SIG-M5 treated with dmso at 0.1 percent for 504 hours (cell line): ENCODE measurements at regions not wholly inside any gene's neighbourhood (a gene's known extent, or its start where the extent isn't known, plus 50 kb on each side); places are given as distances from the start of the nearest gene placed in this dataset.
"Not testable (repeated sequence)": the region's sequence is repeated elsewhere in the genome, so short reads cannot be mapped to it uniquely, and the experiment has no call there.

Experiments used
- DNase-seq: peaks from one replicate; lab custom pipeline; 2025; ENCODE audit not compliant: unreplicated experiment; lab: John Stamatoyannopoulos, UW

DNA sequence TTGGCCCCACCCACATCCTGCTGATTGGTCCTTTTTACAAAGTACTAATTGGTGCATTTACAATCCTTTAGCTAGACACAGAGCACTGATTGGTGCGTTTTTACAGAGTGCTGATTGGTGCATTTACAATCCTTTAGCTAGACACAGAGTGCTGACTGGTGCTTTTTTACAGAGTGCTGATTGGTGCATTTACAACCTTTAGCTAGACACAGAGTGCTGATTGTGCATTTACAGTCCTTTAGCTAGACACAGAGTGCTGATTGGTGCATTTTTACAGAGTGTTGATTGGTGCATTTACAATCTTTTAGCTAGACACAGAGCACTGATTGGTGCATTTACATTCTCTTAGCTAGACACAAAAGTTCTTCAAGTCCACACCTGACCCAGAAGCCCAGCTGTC lies 144.2 kb upstream of the XIRP2 start:
- DNase-seq, result not testable (repeated sequence)

DNA sequence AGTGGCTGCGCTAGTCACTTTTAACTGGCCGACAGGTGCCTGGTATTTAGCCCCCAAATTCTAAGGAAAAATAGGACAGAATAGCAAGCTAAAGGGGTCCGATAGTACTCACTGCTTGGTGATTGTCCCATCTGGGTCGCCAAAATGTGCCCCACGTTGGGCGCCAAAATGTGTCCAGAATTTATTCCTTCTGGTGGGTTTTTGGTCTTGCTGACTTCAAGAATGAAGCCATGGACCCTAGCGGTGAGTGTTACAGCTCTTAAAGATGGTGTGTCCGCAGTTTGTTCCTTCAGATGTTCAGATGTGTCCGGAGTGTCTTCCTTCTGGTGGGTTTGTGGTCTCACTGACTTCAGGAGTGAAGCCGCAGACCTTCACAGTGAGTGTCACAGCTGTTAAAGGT lies 144.8 kb upstream of the XIRP2 start:
- not testable (repeated sequence) for DNase-seq

DNA sequence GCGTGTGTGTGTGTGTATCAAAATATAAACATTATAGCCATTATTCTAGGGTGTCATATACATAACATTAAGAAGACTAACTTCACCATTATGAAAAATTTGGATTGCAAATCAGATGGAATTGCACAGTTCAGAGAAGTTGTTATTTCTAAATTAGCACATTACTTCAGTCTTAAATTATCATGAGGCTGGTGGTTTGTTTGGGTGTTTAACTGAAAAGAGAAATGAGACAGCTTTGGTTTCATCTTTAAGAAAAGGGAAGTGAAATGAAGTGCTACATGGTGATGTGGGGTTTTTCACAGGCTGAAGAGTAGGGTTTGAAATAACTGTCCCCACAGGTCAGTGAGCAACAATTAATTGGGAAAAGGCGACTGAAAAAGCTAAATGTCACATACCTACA lies 161.2 kb upstream of the XIRP2 start:
- DNase-seq, result peak; percentile 39

DNA sequence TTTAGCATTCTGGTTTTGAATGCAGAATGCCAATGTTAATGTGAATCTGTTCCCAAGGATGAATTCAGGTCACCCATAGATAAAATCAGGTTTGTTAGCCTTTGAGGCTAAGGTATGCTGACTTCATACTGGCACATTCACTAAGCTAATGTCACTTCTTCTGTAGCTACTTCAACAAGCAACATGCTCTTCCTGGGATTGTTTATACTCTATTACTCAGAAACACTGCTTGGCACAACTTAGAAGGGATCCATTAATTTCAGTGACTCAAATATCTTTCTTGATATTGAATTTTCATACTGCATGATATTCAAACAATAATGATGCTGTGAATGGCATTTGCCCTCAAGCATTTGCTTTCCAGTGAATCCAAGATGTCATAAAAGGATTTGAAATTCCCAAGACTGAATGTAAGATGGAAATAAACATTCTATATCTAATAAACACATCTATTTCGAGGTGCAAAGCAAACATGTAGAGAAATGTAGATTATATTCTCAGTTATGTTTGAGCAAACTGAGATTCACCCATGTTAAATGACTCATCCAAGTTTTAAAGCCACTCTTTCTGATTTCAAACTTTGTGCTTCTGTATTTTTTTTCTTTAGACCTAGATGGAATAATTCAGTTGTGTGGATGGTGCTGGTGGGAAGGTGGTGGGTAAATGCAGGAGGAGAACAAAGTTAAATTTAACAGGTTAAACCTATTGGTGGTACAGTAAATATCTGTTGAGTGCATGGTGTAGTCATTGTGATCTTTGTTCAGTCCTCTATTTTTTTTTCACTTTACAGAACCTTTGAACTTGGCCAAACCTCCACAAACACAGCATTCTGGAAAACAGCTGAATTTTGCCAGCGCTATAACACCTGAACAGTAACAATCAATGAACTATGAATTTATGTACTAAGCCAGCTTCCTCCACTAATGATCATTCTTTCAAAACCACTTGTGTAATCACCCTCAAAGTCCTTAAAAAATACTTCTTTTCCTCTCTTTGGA lies 162.1 kb upstream of the XIRP2 start:
- no peak for DNase-seq

DNA sequence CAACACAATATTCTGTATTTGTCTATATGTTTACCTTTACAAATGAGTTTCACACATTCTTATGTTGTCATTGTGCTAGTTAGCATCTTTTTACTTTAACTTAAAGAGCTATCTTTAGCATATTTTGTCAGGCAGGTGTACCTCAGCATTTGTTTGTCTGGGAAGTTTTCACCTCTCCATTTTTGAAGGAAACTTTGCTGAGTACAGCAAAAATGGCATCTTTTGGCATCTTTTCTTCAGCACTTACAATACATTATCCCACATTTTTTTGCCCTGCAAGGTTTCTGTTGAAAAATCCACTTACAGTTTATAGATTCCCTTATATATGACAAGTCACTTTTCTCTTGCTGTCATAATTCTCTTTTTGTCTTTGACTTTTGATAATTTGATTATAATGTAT lies 171.3 kb upstream of the XIRP2 start:
- DNase-seq, result no peak

DNA sequence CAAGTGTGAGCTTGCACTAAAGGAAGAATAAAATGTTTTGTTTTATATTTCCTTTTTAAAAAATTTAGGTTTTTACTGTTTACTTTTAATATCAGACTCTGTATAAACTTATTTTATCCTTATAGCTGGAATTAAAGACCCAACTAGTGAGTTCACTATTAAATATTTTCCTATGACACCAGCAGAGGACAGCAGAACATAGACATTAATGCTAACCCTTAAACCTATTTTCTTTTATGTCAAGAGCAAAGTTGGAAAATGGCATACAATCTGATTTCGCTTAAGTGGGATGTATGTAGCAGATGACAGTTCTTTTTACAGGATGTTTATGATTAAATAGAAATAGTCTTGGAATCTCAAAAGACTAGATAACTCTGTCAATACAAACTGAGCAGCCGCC lies 188.2 kb upstream of the XIRP2 start:
- no peak for DNase-seq

DNA sequence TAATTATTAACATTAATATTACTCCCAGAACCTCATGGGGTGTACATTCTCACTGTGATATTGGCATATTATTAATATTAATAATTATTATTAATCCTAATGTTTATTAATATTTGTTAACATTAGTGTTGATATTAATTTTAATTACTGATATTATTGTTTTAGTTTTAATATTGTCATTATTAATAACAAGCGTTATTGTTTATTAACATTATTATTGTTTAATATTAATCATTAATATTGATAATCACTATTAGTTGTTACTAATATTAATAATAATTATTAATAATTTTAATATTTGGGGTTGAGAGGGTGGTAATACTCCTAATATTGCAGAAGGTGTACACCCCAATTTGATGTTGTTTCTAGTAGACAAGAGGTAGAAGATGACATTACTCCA lies 193.1 kb upstream of the XIRP2 start:
- no peak for DNase-seq

DNA sequence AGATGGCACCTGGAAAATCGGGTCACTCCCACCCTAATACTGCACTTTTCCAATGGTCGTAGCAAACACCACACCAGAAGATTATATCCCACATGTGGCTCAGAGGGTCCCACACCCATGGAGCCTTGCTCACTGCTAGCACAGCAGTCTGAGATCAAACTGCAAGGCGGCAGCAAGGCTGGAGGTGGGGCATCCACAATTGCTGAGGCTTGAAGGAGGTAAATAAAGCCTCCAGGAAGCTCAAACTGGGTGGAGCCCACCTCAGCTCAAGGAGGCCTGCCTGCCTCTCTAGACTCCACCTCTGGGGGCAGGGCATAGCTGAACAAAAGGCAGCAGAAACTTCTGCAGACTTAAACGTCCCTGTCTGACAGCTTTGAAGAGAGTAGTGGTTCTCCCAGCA lies 192.0 kb upstream of the SCN7A start:
- DNase-seq, result not testable (repeated sequence)

DNA sequence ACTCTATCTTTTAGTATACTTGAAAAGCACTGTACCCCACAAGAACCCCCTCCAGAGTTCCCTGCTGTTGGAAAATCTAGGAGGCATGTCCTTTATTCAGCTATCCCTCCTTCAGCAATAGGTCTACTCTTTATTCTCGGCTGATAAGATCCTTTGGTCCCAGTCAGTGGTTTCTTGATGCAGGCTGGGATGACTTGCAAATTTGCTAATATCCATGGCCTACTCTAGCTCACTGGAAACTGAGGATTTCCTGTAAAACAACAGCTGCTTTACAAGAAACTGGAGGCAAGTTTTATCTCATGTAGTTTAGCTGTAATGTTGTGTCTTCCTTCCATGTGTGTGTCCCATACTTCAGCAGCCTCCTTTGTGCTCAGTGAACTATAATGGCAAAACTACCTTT lies 183.9 kb upstream of the SCN7A start:
- no peak for DNase-seq

DNA sequence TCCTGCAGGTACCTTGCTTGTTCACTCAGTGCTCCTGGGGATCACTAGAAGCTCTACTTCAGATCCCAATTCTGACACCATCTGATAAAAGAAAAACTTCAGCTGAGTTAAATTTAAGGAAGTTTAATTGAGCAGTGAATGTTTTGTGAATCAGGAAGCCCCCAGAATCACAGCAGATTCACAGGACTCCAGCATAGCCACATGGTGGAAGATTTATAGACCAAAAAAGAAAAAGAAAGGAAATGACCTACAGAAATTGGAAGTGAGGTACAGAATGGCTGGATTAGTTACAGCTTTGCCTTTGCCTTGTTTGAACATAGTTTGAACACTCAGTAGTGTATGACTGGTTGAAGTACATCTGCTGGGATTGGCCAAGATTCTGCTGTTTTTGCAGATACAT lies 182.7 kb upstream of the SCN7A start:
- DNase-seq, result no peak

DNA sequence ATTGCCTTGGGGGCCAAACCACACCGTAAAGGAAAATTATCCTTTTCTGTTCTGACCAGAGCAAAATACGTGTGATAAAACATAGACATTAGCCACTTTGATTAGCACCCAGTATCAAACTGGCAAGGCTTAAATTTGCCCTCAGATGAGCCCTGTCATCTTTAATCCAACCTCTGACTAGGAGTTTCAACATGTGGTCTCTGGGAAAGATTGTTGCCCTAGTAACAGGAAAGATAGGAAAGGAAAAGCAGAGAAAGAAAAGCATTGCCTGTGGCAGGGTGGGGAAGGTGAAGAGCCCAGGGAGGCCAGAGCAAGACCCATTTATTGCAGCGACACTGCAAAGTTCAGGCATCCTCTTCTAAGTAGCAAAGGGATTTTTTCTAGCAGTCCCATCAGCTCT lies 181.5 kb upstream of the SCN7A start:
- DNase-seq, result no peak

DNA sequence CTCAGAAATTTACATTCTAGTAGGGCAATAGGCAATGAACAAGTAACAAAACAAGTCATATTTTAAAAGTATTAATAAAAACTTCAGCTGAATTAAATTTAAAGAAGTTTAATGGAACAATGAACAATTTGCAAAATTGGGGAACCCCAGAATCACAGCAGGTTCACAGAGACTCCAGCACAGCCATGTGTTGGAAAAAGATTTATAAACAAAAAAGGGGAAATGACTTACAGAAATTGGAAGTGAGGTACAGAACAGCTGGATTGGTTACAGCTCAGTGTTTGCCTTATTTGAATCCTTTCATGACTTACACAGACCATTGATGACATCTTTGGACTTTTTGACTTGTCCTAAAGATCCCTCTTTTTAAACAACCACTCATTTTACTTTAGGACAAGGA lies 179.9 kb upstream of the SCN7A start:
- DNase-seq, result no peak

DNA sequence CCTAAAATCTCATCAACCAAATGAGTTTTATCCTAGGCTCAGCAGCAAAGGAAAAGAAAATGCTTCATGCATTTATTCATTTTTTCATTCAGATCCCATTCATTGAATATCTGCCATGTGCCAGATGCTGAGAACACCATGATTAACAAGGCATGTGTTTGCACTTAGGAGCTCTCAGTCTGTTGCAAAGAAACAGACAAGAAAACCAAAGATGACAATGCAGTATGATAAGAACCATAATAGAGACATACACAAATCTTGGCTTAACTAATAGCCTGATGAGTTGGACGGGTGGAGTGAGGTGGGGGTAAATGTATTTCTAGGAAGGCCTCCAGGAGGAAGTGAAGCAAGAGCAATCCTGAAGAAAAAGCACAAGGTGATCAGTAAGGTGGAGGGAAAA lies 177.8 kb upstream of the SCN7A start:
- DNase-seq, result no peak

DNA sequence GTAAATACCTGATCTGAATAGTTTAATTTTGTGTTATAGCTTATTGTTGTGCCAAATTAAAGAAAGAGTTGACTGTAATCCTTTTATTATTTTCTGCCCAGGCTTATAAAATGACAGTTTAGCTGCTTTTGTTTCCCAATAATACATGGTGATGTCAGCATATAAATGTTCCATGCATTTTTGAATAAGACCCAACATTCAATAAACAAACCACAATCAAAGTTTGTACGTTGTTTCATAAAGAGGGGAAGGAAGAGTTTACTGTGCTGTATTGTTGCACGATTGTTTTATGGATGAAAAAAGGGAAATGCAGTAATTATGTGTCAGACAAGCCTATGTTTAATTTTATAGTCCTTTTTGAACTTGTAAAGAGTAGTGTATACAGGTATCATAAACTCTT lies 177.2 kb upstream of the SCN7A start:
- DNase-seq, result no peak

DNA sequence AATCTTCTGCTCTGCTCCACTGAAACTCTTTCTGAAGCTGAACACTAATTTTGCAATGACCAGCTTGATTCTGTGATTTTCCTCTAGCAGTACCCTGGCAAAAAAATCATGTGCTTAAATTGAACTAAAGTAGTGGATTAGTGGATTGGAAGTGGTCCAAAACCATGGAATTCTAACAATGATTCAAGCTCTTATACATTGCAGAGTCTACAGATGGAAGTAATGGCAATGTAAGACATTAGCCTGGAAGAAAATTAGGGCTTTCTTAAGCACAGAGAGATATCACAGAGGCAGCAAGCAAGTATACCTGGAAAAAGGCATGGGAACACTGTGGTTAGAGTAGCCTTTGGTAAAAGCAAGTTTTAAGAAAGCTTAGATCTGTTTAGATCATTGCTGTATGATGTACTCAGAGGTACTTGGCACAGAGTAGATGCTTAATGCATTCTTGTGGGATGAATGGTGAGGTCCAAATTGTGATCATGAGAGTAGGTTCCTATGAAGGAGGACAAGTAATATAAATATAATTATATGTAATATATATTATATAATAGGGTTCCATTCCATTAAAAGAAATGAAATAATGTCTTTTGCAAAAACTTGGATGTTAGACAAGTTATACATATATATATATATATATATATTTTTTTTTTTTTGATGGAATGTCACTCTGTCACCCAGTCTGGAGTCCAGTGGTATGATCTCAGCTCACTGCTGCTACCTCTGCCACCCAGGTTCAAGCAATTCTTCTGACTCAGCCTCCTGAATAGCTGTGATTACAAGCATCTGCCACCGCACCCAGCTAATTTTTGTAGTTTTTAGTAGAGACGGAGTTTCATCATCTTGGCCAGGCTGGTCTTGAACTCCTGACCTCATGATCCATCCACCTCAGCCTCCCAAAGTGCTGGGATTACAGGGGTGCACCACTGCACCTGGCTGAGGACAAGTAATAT lies 172.2 kb upstream of the SCN7A start:
- no peak for DNase-seq

DNA sequence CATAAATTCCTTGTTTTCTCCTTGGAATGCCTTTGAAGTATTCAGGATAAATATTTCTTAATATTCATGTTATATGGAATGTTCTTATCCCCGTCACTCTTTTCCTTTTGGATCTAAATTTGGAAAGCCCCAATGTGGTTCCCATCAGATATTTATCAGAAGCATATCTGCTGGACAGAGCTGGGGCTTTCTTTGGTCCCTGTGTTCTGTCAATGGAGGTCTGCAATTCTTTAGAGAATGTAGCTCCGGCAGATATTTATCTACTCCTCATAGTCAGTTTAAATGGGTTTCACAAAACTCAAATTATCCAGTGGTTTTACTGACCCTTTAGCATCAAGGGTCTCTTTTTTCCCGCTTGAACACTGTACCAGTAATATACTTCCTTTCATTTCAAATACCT lies 167.8 kb upstream of the SCN7A start:
- DNase-seq, result no peak

DNA sequence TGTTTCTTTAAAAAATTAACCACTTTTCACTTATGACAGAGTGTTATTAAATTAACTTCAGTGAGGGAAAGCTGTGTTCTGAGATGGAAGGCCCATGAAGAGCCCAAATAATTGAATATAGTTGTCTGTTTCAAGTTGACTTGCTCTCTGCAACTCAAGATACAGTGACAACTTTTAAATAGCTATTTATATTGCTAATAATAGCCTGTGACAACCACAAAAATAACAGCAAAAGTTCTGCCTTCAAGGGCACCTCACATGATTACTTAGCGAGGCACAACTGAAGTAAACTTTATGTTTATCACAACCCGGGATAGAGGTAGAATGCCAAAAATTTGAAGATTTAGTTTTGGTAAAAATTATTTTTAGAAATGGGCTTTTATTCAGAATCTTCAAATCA lies 167.3 kb upstream of the SCN7A start:
- DNase-seq, result no peak

DNA sequence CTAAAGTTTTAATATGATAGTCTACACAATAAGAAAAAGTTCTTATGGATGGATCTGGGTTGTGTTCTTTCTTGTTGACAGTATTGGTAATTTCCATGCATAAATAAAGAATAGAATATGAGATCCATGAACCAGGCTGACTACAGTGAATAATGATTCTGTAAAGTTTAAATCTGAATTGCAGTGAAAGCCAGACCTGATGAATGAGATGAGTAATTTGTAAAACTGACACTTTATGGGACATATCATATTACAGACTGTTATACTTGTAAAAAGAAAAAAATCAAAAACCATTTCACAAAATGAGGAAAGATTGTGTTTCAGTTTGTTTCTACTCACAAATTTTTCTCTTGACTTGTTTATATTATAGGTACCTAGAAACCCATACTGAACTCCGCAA lies 164.9 kb upstream of the SCN7A start:
- no peak for DNase-seq

DNA sequence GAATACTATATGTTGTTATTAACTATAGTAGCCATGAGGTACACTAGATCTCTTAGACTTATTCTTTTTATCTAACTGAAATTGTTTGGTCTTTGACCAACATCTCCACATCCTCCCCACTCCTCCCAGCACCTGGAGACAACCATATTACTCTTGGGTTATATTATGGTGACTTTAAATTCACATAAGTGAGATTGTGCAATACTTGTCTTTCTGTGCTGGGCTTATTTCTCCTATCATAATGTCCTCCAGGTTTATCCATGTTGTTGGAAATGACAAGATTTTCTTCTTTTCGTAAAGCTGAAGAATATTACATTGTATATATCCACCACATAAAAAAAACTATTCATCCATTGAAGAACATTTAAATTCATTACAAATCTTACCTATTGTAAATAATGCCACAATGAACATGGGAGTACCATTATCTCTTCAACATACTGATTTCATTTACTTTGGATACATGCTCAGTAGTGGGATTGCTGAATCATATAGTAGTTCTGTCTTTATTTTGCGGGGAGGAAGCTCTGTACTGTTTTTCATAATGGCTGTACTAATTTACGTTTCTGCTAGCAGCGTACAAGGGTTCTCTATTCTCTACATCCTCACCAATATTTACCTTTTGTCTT lies 159.2 kb upstream of the SCN7A start:
- DNase-seq, result no peak

DNA sequence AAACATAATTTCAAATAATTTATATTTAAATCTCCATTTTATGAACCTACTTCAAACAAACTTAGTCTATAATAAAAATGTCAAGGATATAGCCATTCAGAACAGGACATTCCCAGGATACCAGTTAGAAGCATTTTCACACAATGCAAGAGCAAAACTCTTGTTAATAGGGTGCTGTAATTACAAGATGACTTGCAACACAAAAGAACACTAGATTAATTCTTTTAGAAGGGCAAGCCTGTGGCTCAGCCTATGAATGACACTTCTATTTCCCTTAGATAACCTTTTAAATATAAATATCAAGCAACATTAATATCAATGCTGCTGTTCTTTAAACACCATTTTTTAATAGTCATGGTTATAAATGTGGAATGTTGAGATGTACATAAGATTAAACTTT lies 157.9 kb upstream of the SCN7A start:
- DNase-seq, result no peak

DNA sequence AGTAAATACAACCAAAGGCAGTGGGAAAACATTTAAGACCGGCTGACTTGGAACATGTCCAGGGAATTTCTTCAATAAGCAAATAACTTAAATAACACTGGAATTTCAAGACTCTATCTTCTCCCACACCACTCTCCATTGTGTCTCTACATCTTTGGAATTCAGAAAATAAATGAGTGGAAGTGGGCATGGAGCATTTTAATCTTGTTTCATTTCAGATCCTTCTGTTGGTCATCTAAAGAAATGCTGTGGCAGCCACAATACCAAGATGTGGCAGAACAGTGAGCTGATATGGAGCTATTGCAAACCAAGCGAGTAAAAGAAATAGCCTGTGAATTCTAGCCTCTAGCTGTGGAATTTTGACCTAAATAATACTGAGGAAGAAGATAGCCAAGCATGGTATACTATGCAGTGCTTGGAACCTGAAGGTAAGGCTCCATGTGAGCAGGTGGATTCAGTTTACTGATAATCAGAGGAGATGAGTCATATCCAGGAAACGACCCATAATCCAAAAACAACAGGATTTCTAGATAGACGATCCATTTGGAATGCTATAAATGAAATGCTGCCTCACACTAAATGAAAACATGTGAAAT lies 157.1 kb upstream of the SCN7A start:
- no peak for DNase-seq
